Activated CD4-positive, CD25-positive, alpha-beta regulatory T cell treated with anti-CD3 and anti-CD28 coated beads, Interleukin-2, amount 50 U/mL, for 24 hours (primary cell): ENCODE measurements at regions not wholly inside any gene's neighbourhood (a gene's known extent, or its start where the extent isn't known, plus 50 kb on each side); places are given as distances from the start of the nearest gene placed in this dataset.
"Not testable (repeated sequence)": the region's sequence is repeated elsewhere in the genome, so short reads cannot be mapped to it uniquely, and the experiment has no call there.

Experiments used
- ATAC-seq, 2 donors: fragments of 150-1000 bp; cut with Tn5 transposase; one replicate each; pipeline ENCODE4 v1.10.0; 2021; ENCODE audit warnings: mild to moderate bottlenecking in 1 of 2, moderate library complexity in 1 of 2

DNA sequence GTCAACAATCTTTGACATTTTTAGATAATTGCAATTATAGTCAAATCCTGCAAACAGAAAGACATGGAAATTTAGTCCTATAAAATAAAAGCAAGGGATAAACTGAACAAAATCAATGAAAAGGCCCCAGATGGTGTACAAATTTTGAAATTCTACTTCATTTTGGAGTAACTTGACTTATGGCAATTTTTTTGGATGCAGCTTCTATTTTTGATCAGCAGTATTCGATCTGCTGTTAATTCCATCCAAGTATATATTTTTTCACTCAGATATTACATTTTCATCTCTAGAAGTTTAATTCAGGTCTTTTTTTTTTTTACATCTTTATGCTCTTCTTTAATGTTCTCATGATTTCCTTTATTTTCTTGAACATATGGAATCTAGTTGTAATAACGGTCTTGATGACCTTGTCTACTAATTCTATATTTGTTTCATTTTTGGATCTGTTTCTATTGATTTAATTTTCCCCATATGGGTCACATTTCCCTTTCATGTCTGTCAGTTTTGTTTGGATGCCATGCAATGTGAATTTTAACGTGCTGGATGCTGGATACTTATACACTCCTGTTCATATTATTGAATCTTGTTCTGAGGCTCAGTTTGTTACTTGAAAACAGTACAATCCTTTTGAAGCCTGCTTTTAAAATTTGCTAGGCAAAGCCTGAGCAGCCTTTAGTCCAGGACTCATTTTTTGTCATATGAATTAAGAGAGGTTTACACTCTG is 164.3 kb upstream of the FAM3C start:
- ATAC-seq: no peak

DNA sequence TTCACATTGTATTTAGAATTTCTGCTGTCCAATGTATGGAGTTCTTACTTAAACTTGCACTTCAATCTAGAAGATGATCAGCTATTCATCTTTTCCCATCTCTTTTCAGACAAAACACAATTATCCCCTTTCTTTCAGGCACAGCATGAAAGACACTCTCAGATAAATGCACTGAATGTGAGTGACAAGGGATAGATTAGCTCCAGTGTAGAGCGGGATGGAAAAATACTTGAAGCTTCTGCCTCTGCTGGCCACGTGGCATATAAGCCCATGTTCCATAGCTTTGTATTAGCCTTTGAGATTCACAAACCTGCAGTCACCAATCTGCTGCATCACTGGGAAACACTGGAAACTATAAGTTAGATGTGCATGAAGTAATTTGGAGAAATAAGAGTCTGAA is 162.2 kb upstream of the FAM3C start:
- ATAC-seq: no peak

DNA sequence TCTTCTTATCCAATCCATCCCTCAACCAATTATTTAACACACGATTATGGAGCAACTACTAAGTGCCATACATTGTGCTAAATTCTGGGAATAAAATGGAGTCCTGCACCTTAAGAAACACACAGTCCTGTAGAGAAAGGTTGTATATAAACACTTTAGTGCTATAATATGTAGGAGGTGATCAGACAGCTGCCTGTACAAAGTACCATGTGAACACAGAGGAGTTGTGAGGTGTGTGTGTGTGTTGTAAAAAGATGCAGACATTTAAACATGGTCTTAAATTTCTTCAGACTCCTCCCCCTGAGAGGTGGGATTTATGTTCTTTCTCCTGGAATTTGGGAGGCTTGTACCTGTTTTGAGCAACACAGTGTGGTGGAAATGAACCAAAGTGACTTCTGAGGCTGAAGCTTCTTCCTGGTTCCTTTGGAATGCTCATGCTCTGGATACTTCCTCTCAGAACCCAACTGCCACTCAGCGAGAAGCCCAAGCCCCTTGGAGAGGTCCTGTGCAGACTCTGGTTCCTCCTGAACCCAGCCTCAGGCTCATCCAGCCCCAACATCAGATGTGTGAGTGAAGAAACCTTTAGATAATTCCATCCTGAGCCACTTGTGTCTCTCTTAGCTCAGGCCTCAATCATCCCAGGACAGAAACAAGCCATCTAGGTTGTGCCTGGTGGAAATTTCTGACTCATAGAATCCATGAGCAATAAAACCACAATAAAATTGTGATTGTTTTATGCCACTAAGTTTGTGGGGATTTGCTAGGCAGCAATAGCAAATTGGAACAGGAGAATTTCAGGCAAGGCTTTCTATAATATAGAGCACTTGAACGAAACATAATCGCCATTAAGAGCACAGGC is 161.2 kb upstream of the FAM3C start:
- ATAC-seq: no peak

DNA sequence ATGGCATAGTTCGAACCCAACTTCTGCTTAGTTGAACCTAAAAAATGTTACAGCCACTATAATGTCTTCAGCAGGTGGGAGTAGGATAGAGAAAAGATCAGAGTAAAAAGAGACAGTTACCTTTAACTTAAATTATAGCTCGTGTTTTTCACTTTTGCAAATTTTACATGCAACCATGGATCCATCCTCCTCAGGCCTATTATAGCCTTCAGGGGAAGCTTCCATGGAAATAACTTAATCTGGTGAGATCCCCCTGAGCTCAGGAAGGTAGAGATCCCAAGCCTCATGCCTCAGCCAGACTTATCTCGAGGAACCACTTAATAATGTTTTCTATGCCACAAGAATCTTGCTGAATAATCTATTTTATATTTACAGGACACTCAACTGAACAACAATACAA is 159.4 kb upstream of the FAM3C start:
- no peak for ATAC-seq

DNA sequence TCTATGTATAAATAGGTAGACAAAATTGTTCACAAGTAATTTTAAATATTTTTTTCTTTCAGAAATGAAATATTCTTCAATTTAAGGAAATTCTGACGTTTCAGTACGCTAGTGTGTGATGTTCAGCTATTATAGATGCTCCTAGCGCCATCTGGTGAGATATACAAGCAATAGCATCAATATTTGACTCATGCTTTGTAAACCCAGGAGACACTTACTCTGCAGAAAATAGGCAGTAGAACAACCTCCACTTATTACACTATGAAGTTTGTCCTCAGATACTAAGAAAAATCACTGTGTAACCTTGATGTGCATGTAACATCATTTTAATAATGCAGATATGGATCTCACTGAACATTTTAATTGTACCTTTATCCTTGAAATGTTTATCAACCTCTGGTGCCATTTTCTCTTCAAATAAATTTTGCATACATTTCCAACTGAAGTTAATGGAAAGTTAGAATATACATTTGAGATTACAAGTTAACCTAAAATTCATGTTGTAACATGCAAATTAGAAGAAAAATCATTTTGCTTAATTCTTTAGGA is 151.5 kb upstream of the FAM3C start:
- ATAC-seq: peak; percentile 69 to 70

DNA sequence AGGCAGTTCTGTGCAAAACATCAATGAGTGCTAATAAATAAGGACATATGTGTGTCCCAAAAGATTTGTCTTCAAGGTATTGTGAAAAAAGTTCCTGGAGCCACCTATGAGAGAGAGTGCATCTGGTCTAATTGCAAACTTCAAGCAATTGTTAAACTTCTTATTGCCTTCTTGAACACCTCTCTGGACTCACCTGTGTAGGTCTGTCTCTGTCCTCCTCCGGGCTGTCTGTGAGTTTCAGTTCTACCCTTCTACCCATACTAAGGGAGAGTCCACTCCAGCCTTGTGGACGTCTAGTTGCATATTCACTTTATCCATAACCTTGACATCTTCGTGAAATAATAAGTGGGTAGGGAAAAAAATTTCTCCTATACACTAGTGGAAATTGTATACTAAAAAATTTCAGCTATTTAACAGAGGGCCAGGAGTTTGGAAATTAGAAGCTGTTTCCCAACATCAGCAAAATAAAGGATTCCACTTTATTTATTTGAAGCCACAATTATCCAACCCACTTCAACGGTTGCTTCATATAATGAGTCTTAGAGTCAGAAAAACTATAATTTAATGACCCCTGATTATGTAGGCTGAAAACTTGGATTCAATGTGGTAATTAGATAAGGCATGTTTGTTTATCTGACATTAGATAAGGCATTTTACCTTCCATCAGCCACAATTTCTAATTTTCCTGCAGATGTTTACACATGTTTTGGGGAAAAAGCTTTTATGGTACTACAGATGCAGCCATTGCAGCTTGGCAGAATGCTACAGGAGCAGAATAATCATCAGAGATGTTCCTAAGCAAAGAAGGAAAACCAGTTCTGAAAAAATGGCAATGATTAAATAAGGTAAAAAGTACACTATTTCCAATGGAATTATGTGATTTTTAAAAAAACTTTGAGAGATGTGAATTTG is 150.8 kb upstream of the FAM3C start:
- ATAC-seq: no peak

DNA sequence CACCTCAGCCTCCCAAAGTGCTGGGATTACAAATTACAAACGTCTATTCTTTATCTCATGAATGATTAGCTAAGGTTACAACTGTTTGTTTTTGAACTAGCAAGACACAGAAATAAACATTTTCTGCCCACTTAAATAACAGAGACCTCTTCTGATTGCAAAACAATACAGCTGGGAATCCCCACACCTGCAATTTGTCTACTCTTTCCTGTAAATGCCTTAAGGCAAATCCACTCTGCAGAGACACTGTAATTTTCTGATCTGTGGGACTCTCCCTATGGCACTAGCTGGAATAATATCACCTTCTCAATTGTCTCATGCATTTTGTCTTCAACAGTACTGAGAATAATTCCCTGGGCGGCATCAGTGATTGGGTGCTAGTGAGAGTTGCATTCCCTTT is 149.3 kb upstream of the FAM3C start:
- ATAC-seq: no peak

DNA sequence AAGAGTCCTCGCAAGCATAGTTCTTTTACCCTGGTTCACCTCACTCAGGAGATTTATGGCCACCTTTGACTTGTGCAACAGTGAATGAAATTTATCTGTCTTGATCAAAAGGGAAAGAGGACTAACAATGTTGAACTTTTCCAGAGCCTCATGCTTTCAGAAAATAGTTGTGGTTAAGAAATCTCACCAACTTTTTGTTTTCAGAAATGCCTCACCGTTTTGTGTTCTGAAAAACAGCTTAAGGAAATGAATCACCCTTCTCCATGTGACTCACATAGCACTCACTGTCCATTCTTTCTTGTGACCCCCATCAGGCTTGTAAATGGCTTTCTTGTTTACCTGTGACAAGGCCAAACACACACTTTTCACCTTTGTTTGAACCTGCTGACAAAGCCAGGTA is 148.6 kb upstream of the FAM3C start:
- peak; percentile 48 for ATAC-seq

DNA sequence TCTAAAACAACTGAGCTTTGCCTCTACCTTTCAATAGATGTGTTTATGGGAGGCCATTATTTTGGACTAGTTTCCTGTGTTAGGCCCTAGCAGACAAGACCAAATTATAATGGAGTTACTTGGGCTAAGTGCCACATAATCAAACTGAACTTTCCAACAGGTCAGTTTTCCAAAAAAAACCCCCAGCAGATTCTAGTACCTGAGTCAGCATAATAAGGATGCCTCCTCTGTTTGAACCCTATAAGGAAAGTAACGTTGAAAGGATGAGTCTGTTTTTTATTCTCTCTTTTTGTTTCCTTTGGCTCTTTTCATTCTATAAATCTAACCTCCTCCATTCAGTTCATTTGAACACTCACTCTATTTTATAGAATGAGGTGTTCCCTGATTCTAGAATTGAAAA is 148.1 kb upstream of the FAM3C start:
- ATAC-seq: no peak

DNA sequence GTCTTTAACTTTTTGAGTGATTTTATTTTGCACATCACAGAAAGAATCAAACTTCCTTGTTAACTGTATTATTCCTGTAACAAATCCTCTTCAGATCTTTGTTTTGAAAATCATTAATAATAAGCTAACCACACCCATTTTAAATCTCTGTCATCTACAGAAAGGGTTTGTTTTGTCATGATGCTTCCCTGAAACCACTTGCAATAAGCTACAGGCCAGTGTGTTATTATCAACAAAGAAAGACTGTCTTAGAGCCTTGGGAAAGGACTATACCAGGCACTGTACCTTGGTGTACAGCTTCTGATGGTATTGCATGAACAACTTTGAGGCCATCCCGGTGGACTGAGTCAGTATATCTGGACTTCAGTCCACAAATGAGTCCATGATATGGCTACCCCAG is 145.3 kb upstream of the FAM3C start:
- no peak for ATAC-seq

DNA sequence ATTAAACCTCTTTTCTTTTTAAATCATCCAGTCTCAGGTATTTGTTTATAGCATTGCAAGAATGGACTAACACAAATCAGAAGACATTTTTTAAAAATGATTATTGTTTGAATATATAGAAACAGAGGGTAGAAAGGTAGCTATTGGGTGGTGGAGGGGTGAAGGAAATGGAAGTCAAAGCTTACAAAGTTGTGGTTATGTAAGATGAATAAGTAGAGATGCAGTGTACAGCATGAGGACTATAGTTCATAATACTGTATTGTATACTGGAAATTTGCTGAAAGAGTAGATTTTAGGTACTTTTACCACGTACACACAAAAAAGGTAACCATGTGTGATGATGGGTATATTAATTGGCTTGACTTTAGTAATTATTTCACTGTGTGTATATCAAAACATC is 144.0 kb upstream of the FAM3C start:
- no peak for ATAC-seq

DNA sequence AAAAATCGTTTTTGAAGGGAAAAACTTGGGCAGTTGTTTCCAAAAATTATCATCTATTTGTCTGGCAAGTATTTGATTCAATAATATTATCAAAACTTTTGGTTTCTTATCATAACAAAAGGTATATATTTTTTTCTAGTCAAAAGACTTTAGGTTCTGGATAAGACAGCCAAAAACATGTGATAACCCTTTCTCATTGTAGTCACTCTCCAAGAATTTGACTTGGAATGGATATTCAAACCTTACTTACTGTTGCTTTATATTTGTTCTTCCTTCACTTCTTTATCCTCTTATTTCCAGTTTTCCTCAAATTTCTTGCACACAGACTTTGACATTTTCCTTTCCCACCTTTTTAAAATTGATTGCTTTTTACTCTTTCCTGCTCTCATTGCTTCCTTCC is 140.9 kb upstream of the FAM3C start:
- no peak for ATAC-seq

DNA sequence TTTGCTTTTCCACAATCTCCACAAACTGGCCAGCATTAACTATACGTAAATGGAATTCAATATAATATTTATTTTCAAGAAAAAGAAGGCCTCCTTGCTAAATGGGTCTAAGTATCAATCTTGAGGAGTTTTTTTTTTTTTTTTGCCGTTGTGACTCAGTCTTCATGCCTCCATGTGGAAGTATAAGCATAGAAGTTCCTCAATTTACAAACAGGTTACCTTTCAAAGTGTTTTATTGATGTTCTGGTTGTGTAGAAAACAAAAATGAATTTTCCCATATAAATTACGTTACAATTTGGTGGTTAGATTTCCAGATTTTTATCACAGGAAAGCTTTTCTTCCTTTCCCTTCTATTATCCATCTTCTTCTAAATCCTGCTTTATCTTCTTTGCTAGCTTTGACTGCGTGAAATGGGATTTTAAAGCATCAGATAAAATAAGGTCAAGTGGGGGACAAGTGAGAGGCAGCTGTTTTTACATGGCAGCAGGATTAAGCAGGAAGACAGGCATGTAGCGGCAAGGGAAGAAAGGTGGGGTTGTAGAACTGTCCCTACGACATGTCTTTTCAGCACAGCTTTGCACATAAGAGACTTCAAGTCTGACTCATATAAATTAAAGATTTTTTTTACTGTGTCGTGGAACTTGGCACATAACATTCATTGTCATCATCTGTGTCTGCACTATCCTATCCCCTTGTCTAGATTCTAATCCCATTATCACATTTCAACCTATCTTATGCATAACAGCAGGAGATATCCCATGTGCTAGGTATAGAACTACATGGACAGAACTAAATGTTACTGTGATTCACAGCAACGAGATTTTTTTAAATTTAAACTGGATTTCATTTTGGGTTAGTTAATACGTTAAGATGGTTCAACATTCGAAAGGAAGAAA is 135.3 kb upstream of the FAM3C start:
- ATAC-seq: no peak

DNA sequence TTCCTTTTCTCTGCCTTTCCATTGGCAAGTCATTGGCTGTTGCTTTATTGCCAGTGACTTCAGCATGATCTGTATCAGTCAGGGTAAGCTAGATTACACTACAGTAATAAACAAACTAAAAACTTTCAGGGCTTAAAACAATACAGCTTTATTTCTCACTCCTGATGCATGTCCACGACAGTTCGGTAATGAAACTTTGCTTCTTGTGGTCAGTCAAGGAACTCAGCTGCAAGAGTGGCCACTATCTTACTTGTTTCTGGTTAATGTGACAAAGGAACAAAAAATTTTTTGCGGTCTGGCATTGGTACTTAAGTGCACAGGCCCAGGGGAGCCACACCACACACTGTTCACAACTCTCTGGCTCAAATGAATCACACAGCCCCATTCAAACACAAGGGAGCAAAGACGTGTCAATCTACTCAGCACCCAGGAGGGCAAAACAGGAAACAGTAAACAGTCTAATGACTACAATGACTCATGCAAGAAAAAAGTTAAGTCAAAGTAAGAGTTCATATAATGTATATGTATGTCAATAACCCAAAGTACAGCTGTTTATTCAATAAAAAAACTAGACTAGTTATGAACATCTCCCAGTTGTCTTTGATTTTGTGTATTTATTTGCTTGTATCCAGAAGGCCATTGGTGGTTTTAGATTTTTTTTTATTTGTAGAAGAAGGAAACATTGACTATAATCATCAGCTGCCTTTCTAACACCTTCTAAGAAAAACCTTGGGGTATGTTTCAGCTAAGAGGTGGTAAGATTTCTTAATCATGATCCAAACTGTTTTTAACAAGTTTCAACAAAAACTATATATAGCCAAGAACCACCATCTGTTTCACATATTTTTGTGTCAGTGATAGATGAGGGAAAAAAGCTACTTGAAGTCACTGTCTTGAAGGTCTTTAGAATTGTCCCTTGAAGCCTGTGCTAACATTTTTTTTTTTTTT is 134.4 kb upstream of the FAM3C start:
- peak; percentile 98 for ATAC-seq

DNA sequence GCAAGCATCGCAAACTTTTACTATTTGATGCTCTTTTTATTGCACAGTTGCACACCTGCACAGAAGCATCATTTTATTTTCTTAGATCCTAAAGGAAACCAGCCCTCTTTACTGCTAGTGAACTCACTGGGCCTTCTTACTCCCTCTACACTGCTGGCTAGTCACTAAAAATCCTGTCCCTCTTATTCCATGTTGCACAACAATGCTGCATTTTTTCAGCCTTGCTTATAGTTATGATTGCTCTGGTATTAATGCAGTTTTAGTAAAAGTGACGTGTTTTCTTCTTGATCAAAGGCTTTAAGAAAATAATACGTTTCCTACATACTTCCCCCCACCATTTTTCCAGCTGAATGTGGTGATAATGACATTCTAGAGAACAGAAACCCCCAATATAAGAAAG is 132.9 kb upstream of the FAM3C start:
- ATAC-seq: no peak

DNA sequence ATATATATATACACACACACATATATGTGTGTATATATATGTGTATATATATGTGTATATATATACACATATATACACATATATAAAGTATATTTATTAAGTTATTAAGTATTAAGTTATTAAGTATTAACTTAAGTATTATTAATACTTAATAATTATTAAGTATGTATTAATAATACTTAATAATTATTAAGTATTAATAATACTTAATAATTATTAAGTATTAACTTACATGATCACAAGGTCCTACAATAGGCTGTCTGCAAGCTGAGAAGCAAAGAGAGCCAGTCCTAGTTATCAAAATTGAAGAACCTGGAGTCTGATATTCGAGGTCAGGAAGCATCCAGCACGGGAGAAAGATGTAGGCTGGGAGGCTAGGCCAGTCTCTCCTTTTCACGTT is 130.1 kb upstream of the FAM3C start:
- not testable (repeated sequence) for ATAC-seq

DNA sequence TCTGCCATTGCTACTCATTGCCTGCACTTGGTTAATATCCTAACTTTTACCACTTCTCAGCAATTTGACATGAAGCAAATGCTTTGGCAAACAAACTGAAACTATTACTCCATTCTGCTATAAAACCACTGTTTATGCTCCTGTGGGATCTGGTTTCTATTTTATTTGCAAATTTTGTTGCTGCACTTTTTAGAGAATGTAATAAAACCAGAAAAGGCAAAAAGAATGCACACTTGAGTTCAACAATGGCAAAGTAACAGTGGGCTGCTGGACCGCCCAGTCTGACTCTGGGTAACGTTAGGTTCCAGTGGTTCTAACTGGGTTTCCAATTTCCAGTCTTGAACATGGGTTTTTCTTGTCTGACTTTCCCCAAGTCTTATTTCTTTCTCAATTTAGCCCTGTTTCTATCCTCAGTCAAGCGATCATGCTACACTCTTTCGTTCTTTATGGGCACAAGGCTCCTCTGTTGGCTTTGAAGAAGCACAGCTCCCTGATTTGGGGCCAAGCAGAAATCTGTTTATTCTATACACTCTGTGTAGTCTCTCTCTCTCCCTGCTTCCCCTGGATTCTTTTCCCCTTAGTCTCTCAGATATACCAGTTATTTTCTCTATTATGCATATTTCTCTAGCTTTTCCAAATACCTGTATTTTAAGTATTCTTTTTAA is 129.2 kb upstream of the FAM3C start:
- ATAC-seq: no peak

DNA sequence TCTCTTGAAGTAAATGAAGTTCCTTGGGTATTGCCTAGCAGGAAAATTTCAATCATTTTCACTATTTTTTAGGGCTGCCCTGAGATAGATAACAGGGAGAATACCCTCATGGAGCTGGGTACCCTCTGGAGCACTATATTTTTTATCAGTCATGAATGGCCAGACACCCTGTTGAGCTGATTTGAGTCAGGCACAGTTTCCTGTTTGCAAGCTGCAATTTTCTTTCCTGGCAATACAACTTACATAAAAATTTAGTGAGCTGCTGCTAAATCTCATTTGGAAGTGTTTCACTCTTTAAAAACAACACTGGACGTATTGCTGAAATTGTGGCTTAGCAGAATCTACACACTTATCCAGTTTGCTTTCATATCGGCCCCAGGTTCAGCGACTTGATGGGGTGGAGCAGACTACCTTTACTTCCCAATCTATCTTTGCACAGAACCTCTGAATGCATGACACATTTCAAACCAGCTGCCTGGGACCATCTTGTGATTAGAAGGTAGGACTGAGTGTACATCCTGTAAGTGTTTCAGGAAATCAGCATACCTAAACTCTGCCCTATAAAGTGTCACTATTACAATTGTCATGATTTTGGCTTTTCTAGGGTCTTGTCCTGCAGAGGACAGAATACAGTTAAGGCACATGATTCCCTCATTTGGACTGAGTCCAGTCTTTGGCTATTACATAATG is 125.7 kb upstream of the FAM3C start:
- no peak for ATAC-seq

DNA sequence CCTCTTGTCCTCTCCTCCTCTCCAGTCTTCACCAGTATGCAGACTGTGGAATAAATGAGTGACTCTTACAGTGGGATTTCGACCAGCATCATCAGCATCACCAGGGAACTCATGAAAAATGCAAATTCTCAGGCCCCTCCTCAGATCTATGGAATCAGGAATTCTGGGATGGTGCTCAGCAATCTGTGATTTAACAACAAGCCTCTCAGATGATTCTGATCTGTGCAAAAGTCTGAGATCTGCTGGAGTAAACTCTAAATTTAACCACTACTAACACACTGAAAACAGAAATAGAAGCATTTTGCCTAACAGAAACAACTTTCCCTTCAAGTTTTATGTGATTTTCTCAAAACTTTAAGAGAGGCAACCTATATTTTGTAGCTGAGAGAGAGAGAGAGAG is 124.8 kb upstream of the FAM3C start:
- no peak for ATAC-seq
